ENCODE measurements at regions not wholly inside any gene's neighbourhood (a gene's known extent, or its start where the extent isn't known, plus 50 kb on each side); places are given as distances from the start of the nearest gene placed in this dataset.

DNA sequence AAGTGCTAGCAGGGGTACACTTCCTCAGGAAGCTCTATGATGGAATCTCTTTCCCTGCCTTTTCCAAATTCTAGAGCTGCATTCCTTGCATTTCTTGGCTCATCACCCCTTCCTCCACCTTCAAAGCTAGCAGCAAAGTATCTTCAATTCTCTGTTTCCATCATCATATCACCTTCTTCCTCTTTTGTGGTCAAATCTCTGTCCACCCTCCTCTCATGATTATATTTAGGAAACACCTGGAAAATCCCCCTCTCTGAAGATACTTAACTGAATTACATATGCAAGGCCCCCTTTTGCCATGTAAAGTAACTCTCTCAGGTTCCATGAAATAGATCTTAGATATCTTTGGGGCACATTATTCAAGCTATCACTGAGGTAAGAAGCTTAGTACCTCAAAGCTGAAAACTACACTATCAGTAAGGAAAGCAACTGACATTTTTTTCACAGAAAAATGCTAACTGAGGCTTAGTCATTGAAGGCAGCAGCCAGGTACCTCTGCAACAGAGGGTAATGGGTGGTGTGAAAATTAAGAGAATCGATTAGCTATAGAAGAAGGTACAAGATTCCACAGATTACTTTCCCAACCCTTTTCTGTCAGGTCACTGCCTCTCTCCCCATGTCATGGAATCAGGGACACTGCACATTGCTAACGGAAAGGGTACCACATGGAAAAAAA is 197.3 kb downstream of the MACC1 start:
- TF ChIP-seq, protein P1, sequence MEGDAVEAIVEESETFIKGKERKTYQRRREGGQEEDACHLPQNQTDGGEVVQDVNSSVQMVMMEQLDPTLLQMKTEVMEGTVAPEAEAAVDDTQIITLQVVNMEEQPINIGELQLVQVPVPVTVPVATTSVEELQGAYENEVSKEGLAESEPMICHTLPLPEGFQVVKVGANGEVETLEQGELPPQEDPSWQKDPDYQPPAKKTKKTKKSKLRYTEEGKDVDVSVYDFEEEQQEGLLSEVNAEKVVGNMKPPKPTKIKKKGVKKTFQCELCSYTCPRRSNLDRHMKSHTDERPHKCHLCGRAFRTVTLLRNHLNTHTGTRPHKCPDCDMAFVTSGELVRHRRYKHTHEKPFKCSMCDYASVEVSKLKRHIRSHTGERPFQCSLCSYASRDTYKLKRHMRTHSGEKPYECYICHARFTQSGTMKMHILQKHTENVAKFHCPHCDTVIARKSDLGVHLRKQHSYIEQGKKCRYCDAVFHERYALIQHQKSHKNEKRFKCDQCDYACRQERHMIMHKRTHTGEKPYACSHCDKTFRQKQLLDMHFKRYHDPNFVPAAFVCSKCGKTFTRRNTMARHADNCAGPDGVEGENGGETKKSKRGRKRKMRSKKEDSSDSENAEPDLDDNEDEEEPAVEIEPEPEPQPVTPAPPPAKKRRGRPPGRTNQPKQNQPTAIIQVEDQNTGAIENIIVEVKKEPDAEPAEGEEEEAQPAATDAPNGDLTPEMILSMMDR (IDR thresholded peaks at IDR 0.05; ENCODE audit: unreplicated experiment in 3 of 3): no peak
- H3K4me1 Mint-ChIP-seq: no peaks in the 10 kb centered on the region
- peaks cover 4% of the 10 kb centered on the region for H3K9me3 Mint-ChIP-seq
- H3K27me3 Mint-ChIP-seq (ENCODE audit: low read depth): no peaks in the 10 kb centered on the region
- no peak overlapping the region for H3K4me3 Mint-ChIP-seq
- H3K36me3 Mint-ChIP-seq (ENCODE audit: low read depth): no peaks in the 10 kb centered on the region
- H3K27ac Mint-ChIP-seq: no peak overlapping the region

DNA sequence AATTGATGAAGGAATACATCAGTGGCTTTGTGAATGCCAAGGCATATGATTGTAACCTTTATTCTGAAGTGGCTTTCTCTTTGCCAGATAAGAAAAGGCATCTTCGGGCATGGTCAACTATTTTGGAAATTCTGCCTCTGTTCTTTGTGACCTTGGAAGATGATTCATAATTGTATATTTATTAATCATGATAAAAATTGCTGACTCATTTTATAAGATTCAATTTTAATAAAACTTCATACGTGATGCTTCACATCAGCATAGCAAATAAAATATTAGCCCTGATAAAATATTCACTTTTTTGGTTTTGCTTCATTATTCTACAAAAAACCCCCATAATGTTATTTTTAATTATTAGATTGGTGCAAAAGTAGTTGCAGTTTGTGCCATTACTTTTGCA is 200.5 kb downstream of the MACC1 start:
- H3K27ac Mint-ChIP-seq: no peak overlapping the region
- H3K27me3 Mint-ChIP-seq (ENCODE audit: low read depth): no peaks in the 10 kb centered on the region
- H3K4me1 Mint-ChIP-seq: no peaks in the 10 kb centered on the region
- TF ChIP-seq, protein P1 (IDR thresholded peaks at IDR 0.05; ENCODE audit: unreplicated experiment in 3 of 3): no peak
- no peaks in the 10 kb centered on the region for H3K36me3 Mint-ChIP-seq (ENCODE audit: low read depth)
- H3K4me3 Mint-ChIP-seq: no peak overlapping the region
- H3K9me3 Mint-ChIP-seq: peaks cover 4% of the 10 kb centered on the region

DNA sequence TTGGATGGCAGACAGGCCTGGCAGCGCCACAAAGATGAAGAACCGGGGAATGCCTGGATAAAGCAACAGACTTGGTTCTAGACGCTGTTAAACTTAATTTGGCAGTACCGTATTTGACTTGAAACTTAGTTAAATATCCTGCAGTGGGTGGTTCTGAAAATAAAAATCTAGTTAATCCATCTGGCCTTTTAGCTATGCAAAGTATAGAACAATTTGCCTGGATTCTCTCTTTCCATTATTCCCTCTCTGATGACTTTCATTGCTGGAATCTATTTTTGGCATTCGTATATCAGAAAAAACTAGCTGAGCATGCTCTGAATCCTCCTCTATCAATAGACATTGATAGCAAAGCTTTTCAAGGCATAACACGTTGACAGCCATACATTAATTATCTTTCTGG is 203.6 kb downstream of the MACC1 start:
- TF ChIP-seq, protein P1 (IDR thresholded peaks at IDR 0.05; ENCODE audit: unreplicated experiment in 3 of 3): no peak
- Mint-ChIP-seq H3K27ac (no peak overlapping the region), H3K36me3 (ENCODE audit: low read depth) (no peaks in the 10 kb centered on the region), H3K4me3 (no peak overlapping the region), H3K27me3 (ENCODE audit: low read depth) (no peaks in the 10 kb centered on the region), H3K4me1 (no peaks in the 10 kb centered on the region), H3K9me3 (no peaks in the 10 kb centered on the region)

DNA sequence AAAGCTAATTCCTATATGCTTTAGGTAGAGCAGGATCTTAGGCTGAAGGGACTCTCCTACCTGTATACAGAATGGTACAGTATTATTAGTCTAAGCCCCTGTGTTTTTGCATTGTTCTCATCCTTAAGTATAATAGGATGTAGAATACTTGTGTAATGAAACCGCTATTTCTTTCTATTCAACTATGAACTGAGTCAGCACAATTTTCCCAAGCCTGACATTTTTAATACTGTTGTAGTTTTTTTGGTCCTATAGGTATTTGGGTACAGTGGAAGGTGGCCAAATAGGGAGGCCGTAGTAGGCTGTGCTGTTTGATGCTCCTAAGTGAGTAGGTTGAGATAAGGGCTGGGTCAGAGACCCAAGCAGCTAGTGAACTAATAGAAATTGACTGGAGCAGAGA is 205.1 kb downstream of the MACC1 start:
- TF ChIP-seq, protein P1 (IDR thresholded peaks at IDR 0.05; ENCODE audit: unreplicated experiment in 3 of 3): no peak
- Mint-ChIP-seq H3K36me3 (ENCODE audit: low read depth) (no peaks in the 10 kb centered on the region), H3K4me1 (no peaks in the 10 kb centered on the region), H3K9me3 (no peaks in the 10 kb centered on the region), H3K27ac (no peak overlapping the region), H3K4me3 (no peak overlapping the region), H3K27me3 (ENCODE audit: low read depth) (no peaks in the 10 kb centered on the region)

DNA sequence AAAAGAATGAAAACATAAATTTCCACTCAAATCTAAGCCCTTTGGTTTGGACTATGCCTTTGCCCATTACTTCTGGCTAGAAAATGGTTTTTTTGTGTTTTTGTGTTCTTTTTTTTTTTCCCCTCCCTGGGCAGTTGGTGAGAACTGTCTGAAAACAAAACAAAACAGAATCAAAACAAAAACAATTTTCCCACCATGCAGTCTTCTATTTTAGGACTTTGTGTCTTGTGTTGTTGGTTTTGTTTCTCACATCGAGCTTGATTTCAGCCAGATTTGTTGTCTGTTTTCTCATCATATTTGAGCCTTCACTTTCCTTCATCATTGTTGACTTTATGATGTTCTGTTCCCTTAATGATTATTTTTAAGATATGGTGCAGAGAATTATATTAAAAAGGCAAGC is 206.3 kb downstream of the MACC1 start:
- H3K27me3 Mint-ChIP-seq (ENCODE audit: low read depth): no peaks in the 10 kb centered on the region
- no peak overlapping the region for H3K4me3 Mint-ChIP-seq
- no peaks in the 10 kb centered on the region for H3K4me1 Mint-ChIP-seq
- no peaks in the 10 kb centered on the region for H3K36me3 Mint-ChIP-seq (ENCODE audit: low read depth)
- H3K27ac Mint-ChIP-seq: no peak overlapping the region
- no peaks in the 10 kb centered on the region for H3K9me3 Mint-ChIP-seq
- TF ChIP-seq, protein P1 (IDR thresholded peaks at IDR 0.05; ENCODE audit: unreplicated experiment in 3 of 3): no peak

DNA sequence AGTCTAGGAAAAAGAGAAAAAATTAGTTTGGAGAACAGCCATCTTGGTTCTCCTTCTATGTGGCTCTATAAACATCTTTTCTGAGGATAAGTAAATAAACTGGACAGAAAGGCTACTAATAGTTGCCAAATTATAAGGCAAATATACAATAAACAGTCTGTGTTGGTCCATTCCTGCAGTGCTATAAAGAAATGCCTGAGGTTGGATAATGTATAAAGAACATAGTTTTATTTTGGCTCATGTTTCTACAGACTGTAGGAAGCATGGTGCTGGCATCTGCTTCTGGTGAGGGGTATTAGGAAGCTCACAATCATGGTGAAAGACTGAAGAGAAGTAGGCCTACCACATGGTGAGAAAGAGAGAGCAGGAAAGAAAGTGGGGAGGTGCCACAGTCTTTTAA is 209.7 kb downstream of the MACC1 start:
- Mint-ChIP-seq H3K4me1 (no peaks in the 10 kb centered on the region), H3K36me3 (ENCODE audit: low read depth) (no peaks in the 10 kb centered on the region), H3K4me3 (no peak overlapping the region), H3K9me3 (no peaks in the 10 kb centered on the region), H3K27ac (no peak overlapping the region), H3K27me3 (ENCODE audit: low read depth) (no peaks in the 10 kb centered on the region)
- TF ChIP-seq, protein P1 (IDR thresholded peaks at IDR 0.05; ENCODE audit: unreplicated experiment in 3 of 3): no peak

All from nephron (organoid).